Tibial nerve (tissue), 4 donors: ENCODE measurements at regions not wholly inside any gene's neighbourhood (a gene's known extent, or its start where the extent isn't known, plus 50 kb on each side); places are given as distances from the start of the nearest gene placed in this dataset.

Source experiments
- CTCF ChIP-seq, 5 experiments: fragments of 200-600 bp in 3 of 5; fragments of 450-650 bp in 2 of 5; sonication (generic) in 3 of 5; IDR thresholded peaks; one replicate each; pipeline ENCODE4 v1.5.1; 2016 to 2019; ENCODE audit warnings: antibody characterized with exemption in 5 of 5, mild to moderate bottlenecking in 3 of 5, moderate library complexity in 2 of 5
- EP300 ChIP-seq, 2 donors: sonication (generic); formaldehyde crosslinking; IDR thresholded peaks; one replicate each; pipeline ENCODE4 v1.6.1; 2017; ENCODE audit warnings: antibody characterized with exemption in 2 of 2, mild to moderate bottlenecking in 1 of 2
- POLR2A ChIP-seq, 2 donors: fragments of 450-650 bp; IDR thresholded peaks; one replicate each; pipeline ENCODE4 v1.6.1; 2017; ENCODE audit warnings: antibody characterized with exemption in 2 of 2, mild to moderate bottlenecking in 2 of 2, moderate library complexity in 2 of 2

DNA sequence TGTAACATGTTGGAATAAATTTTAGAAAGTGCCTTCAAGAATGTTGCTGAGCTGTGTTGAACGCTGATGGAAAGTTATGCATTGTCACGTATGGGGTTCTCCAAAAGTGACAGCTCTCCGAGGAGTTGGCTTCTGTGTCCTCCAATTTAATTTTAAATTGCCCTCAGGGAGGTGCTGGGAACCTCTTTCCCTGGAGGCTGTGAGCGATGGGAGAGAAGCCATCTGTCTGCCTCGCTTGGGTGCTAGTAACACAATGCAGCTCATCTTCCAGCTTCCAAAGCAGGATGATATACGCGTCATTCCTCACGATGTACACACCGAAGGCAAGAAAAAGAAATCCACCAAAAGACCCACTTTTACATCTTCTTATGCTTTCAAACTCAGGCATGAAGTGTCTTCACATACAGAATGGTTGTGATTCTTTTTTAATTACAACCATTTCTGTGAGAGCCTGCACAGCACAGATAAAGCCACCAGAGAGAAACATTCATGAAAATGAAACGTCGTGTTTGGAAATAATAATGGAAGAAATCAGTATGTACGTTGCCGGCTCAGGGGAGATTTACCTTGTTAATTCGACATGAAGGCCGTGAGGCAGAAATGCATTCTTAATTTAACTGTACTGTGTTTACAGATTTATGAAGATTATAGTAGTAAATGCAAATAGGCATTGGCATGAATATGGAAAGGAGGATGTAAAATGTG is 218.9 kb downstream of the ASMT start:
- TF ChIP-seq CTCF (IDR thresholded peaks at IDR 0.05) (no peak), EP300 (IDR thresholded peaks at IDR 0.05) (no peak), POLR2A (IDR thresholded peaks at IDR 0.05) (no peak)
